ENCODE measurements at regions not wholly inside any gene's neighbourhood (a gene's known extent, or its start where the extent isn't known, plus 50 kb on each side); places are given as distances from the start of the nearest gene placed in this dataset.
A peak's percentile ranks its signal among the peaks of the same experiment; 100 is the strongest.

DNA sequence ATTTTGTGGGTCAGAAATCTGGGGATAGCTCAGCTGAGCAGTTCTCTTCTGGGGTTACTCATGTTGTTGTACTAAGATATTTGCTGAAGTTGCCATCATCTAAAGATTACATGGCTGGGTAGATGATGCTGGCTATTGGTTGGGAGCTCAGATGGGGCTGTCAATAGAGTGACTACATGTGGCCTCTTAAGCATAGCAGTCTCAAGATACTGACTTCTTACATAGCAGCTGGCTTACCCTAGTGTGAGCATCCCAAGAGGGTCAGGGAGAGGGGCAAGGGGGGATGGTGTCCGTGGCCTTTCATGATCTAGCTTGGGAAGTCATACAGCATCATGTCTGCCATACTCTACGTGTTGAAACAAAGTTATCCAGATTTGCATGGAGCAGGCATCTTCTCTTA, 90.1 kb upstream of the HMGA2 start:
- intact Hi-C loops (cut with DNase I), result loop anchor here (10.0 kb wide), 1 partner anchor 71 kb away; no protein-coding TSS in a partner anchor
- Histone ChIP-seq H3K36me3 (no peaks in the 10 kb centered on the region), H3K9me3 (no peaks in the 10 kb centered on the region), H3K27ac (no peak overlapping the region), H3K4me3 (no peak overlapping the region), H3K4me1 (peaks cover 2 to 4% (median 3%) of the 10 kb centered on the region in 3 donors), H3K27me3 (peaks cover 3 to 60% (median 11%) of the 10 kb centered on the region in 4 donors)
- DNase-seq, result no peak
- WGBS, 2 donors, result 51 to 66% methylated on average over 2 of the region's 2 CpGs
- TF ChIP-seq, protein P1, sequence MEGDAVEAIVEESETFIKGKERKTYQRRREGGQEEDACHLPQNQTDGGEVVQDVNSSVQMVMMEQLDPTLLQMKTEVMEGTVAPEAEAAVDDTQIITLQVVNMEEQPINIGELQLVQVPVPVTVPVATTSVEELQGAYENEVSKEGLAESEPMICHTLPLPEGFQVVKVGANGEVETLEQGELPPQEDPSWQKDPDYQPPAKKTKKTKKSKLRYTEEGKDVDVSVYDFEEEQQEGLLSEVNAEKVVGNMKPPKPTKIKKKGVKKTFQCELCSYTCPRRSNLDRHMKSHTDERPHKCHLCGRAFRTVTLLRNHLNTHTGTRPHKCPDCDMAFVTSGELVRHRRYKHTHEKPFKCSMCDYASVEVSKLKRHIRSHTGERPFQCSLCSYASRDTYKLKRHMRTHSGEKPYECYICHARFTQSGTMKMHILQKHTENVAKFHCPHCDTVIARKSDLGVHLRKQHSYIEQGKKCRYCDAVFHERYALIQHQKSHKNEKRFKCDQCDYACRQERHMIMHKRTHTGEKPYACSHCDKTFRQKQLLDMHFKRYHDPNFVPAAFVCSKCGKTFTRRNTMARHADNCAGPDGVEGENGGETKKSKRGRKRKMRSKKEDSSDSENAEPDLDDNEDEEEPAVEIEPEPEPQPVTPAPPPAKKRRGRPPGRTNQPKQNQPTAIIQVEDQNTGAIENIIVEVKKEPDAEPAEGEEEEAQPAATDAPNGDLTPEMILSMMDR (IDR thresholded peaks at IDR 0.05), result no peak
- TF ChIP-seq POLR2A (IDR thresholded peaks at IDR 0.05), result no peak

DNA sequence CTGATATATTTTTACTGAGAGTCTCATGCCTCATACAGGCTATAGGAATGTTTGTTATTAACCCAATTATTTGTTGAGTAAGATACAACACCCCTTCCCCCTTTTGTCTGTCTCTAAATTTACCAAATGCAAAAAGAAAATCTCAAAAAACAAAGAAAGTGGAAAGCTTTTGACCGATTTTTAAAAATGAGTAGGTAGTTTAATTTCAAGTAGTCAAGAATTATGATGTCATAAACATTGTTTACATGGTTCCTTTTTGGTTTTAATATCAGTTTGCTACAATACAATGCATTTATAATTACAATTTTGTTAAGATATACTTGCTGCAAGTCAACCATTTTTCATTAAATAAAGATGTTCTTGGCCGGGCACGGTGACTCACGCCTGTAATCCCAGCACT, 84.7 kb upstream of the HMGA2 start:
- WGBS, 2 donors, result 83% methylated on average over 4 of the region's 4 CpGs
- H3K27ac ChIP-seq, result no peak overlapping the region
- H3K4me1 ChIP-seq, result peaks cover 0 to 23% (median 16%) of the 10 kb centered on the region in 3 donors
- H3K9me3 ChIP-seq, result no peaks in the 10 kb centered on the region
- no peak for TF ChIP-seq POLR2A (IDR thresholded peaks at IDR 0.05)
- TF ChIP-seq, protein P1 (IDR thresholded peaks at IDR 0.05), result no peak
- intact Hi-C loops (cut with DNase I), result loop anchor here (5.0 to 10.0 kb wide), 2 partner anchors 65 to 478 kb away; no protein-coding TSS in a partner anchor
- no peak overlapping the region for H3K4me3 ChIP-seq
- DNase-seq, result no peak
- H3K27me3 ChIP-seq, result peaks cover 0 to 54% (median 4%) of the 10 kb centered on the region in 4 donors
- H3K36me3 ChIP-seq, result no peaks in the 10 kb centered on the region

DNA sequence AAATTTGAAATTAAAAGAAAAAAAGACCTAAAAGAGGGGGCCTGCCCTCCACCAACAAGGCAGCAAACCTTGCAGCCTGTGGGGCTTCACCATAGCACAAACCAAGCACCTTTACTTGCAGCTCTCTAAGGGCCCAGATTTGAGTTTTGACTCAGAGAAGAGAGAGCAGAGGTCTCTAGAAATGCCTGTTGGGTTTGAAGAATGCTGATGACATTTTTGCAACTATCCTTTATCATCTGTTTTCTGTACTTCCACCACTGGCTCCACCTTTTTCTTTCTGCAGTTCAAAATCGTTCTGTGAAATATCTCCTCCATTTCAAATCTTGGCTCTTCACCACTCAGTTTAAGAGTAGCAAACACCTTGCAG, 83.8 kb upstream of the HMGA2 start:
- Histone ChIP-seq H3K4me3 (peak overlapping the region in 2 of 4 donors; percentile 67 to 73), H3K27ac (no peak overlapping the region), H3K36me3 (no peaks in the 10 kb centered on the region), H3K9me3 (no peaks in the 10 kb centered on the region), H3K27me3 (peaks cover 0 to 55% (median 4%) of the 10 kb centered on the region in 4 donors), H3K4me1 (peaks cover 0 to 23% (median 16%) of the 10 kb centered on the region in 3 donors)
- TF ChIP-seq, protein P1 (IDR thresholded peaks at IDR 0.05), result no peak
- TF ChIP-seq POLR2A (IDR thresholded peaks at IDR 0.05), result no peak
- no peak for DNase-seq
- 18 to 23% methylated on average over 1 of the region's 1 CpG for WGBS, 2 donors
- intact Hi-C loops (cut with DNase I), result loop anchor here (5.0 kb wide), 1 partner anchor 477 kb away; no protein-coding TSS in a partner anchor

DNA sequence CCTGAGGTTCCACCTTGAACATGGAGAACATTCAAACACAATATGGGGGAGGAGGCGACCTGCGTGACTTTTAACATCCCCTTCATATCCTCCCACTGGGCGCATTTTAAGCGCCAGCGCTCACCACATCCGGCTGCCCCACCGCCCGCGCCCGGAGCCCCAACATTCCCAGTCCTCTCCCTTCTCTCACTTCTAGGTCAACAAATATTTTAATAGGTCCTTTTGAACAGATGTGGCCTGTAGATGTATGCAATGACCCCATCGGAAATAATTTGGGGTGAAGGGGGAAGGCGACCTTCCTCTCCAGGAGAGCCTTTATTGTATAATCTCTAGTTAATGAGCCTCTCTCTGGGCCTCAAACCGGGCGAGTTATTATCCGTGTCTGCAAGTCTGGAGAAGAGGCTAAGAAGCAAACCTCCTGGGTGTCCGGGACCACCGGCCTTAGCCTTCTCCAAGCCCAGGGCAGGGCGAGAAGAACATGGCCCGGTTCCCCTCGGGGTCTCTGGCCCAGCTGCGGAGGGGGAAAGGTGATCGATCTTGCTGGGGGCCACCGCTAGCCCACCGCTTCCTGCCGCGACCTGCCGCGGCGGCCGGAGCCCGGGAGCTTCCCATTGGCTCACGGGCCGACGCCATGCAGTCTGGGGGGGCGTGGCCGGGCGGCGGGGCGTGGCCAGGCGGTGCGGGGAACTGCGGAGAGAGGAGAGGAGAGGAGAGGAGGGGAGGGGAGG, 83.2 kb upstream of the HMGA2 start:
- peak overlapping the region in 1 of 4 donors; percentile 16 for H3K27ac ChIP-seq
- no peaks in the 10 kb centered on the region for H3K9me3 ChIP-seq
- 24 to 42% methylated on average over 10 to 14 of the region's 42 CpGs for WGBS, 2 donors
- H3K27me3 ChIP-seq, result peaks cover 0 to 59% (median 4%) of the 10 kb centered on the region in 4 donors
- no peak for DNase-seq
- H3K36me3 ChIP-seq, result no peaks in the 10 kb centered on the region
- intact Hi-C loops (cut with DNase I), result loop anchor here (5.0 kb wide), 1 partner anchor 476 kb away; no protein-coding TSS in a partner anchor
- peaks cover 0 to 23% (median 16%) of the 10 kb centered on the region in 3 donors for H3K4me1 ChIP-seq
- H3K4me3 ChIP-seq, result peak overlapping the region; percentile 46 to 73 (median 57)
- no peak for TF ChIP-seq POLR2A (IDR thresholded peaks at IDR 0.05)
- TF ChIP-seq, protein P1 (IDR thresholded peaks at IDR 0.05), result no peak

DNA sequence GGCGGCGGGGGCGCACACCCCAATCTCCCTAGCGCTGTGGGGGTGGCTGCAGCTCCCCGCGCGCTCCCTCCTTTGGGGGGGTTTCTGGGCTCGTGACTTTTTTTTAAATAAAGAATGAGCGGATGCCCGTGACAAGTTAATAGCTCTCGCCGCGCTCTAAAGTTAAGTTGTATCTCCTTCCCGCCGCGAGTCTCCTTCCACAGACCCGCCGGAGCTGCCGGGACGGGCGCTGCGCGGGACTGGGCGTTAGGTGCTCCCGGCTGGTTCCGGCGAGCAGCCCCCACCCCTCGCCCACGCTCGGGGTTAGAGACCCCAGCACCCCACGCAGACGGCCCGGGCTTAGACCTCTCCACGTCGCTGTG, 82.6 kb upstream of the HMGA2 start:
- Histone ChIP-seq H3K36me3 (no peaks in the 10 kb centered on the region), H3K4me1 (peaks cover 0 to 23% (median 16%) of the 10 kb centered on the region in 3 donors), H3K27me3 (peaks cover 0 to 57% (median 4%) of the 10 kb centered on the region in 4 donors), H3K4me3 (peak overlapping the region; percentile 46 to 73 (median 57)), H3K27ac (no peak overlapping the region), H3K9me3 (no peaks in the 10 kb centered on the region)
- intact Hi-C loops (cut with DNase I), result loop anchor here (5.0 kb wide), 1 partner anchor 476 kb away; no protein-coding TSS in a partner anchor
- WGBS, 2 donors, result 5 to 11% methylated on average over 8 of the region's 35 CpGs
- no peak for TF ChIP-seq POLR2A (IDR thresholded peaks at IDR 0.05)
- TF ChIP-seq, protein P1 (IDR thresholded peaks at IDR 0.05), result no peak
- no peak for DNase-seq
